Thyroid gland (tissue), 4 donors: ENCODE measurements at regions not wholly inside any gene's neighbourhood (a gene's known extent, or its start where the extent isn't known, plus 50 kb on each side); places are given as distances from the start of the nearest gene placed in this dataset.

Source experiments
- CTCF ChIP-seq, 6 experiments: fragments of 200-600 bp in 3 of 6; fragments of 450-650 bp in 3 of 6; sonication (generic) in 3 of 6; IDR thresholded peaks; one replicate each; pipeline ENCODE4 v1.5.1; 2016 to 2019; ENCODE audit warnings: antibody characterized with exemption in 6 of 6, mild to moderate bottlenecking in 2 of 6, inconsistent platforms in 1 of 6, moderate library complexity in 1 of 6
- POLR2A ChIP-seq, 2 donors: fragments of 450-650 bp; IDR thresholded peaks; one replicate each; pipeline ENCODE4 v1.6.1; 2017; ENCODE audit warnings: antibody characterized with exemption in 2 of 2, mild to moderate bottlenecking in 2 of 2, moderate library complexity in 1 of 2

GRCh38 chr3:28000608-28001007 is 240.8 kb upstream of the CMC1 start:
- no peak for TF ChIP-seq CTCF (IDR thresholded peaks at IDR 0.05)
- no peak for TF ChIP-seq POLR2A (IDR thresholded peaks at IDR 0.05)
